Fibroblast of mammary gland (primary cell): ENCODE measurements at regions not wholly inside any gene's neighbourhood (a gene's known extent, or its start where the extent isn't known, plus 50 kb on each side); places are given as distances from the start of the nearest gene placed in this dataset.
"Not testable (repeated sequence)": the region's sequence is repeated elsewhere in the genome, so short reads cannot be mapped to it uniquely, and the experiment has no call there.

ENCODE experiments used
- DNase-seq: peaks from one replicate; pipeline ENCODE4 v3.0.0-alpha.2; 2010; ENCODE audit warnings: low read depth
- H3K4me3 ChIP-seq: 2 replicates; pipeline ENCODE4 v1.5.1; 2011; ENCODE audit warnings: low read depth, mild to moderate bottlenecking, low read length, moderate library complexity; ENCODE audit not compliant: control insufficient read depth
- TF ChIP-seq, protein P1 (sequence below): conservative IDR thresholded peaks from 2 replicates; pipeline ENCODE4 v1.5.1; 2011; ENCODE audit warnings: low read depth, low read length, inconsistent platforms; ENCODE audit not compliant: control insufficient read depth, insufficient read depth

DNA sequence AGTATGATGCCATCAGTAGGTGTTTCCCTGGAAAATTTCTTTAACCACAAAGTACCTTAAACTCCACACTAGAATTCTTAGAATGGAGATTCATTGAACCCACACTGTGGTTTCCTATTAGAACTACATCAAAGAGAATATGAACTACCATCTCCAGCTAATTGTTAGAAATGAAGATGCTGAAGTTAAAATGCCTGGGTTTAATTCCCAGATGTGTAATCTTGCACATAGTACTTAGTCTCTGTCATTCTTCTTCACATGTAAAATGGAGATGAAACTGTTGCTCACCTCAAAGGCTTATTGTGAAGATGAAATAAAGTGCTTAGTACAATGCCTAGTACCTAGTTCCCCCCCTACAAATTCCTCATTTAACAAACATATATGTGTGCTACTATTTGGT, 303.3 kb upstream of the CCNG1 start:
- TF ChIP-seq, protein P1, sequence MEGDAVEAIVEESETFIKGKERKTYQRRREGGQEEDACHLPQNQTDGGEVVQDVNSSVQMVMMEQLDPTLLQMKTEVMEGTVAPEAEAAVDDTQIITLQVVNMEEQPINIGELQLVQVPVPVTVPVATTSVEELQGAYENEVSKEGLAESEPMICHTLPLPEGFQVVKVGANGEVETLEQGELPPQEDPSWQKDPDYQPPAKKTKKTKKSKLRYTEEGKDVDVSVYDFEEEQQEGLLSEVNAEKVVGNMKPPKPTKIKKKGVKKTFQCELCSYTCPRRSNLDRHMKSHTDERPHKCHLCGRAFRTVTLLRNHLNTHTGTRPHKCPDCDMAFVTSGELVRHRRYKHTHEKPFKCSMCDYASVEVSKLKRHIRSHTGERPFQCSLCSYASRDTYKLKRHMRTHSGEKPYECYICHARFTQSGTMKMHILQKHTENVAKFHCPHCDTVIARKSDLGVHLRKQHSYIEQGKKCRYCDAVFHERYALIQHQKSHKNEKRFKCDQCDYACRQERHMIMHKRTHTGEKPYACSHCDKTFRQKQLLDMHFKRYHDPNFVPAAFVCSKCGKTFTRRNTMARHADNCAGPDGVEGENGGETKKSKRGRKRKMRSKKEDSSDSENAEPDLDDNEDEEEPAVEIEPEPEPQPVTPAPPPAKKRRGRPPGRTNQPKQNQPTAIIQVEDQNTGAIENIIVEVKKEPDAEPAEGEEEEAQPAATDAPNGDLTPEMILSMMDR = no peak
- no peak overlapping the region for H3K4me3 ChIP-seq
- no peak for DNase-seq

DNA sequence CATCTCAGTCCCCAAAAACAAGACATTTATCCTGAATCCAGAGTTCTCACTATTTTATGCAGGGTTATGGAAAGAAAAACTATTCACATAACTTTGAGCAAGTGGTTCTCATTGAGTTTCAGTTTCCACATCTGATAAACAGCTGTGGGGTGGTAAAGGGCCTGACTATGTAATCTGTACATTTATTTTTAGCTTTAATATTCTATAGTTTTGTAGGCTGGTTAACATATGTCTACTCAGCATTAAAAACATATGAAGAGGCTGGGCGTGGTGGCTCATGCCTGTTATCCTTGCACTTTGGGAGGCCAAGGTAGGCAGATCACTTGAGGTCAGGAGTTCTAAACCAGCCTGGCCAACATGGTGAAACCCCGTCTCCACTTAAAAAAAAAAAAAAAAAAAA, 301.5 kb upstream of the CCNG1 start:
- H3K4me3 ChIP-seq = no peak overlapping the region
- TF ChIP-seq, protein P1 = no peak
- no peak for DNase-seq

DNA sequence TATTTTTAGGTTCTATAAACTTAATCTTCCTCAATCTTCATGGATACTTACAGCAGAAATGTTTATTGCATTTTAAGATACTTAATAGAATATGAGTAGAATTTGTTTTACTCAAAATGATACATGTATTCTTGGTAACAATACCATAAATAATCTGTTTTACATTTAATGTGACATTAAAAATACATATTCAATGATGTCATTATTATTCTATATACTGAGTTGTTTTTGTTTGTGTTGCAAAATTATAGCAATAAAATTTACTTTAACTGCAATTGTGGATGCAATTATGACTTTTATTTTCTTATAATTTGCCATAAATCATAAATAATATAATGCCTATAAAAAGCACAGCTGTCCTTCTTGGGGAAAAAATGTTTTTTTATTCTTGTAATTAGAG, 275.9 kb upstream of the CCNG1 start:
- DNase-seq = no peak
- no peak overlapping the region for H3K4me3 ChIP-seq
- TF ChIP-seq, protein P1 = no peak

DNA sequence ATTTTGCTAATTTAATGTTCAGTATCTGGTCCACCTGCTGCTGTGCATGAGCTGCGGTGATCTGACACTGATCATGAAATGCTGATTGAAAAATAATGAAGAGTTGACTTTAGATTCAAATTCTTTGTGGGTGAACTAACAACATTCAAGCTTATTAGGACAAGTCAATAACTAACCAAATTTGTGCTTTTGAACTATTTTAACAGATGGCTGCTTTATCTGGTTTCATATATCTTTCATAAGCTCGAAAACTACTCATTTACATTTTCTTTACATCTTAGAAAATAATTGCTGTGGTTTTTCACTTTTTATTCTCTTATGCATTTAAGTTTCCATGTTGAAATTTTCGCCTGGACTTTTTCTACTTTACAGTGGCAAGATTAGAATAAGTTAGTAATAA, 274.8 kb upstream of the CCNG1 start:
- DNase-seq = no peak
- no peak overlapping the region for H3K4me3 ChIP-seq
- TF ChIP-seq, protein P1 = no peak

DNA sequence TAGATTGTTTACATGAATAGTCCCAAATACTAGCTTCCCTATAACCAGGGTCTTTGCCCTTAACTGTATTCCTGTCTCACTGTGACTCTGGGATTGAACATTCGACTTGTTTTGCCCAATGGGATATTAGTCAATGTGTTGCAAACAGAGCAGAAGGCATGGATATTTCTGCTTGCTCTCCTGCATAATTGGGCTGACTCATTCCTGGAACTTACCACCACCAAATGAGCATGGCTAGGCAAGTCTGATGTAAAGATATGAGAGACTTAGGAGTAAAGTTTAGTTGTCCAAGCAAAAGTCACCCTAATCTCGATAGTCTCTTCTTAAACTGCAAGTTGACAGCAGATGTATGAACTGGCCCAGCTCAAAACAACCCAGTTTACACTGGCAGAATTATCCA, 273.5 kb upstream of the CCNG1 start:
- TF ChIP-seq, protein P1 = no peak
- DNase-seq = no peak
- H3K4me3 ChIP-seq = no peak overlapping the region

DNA sequence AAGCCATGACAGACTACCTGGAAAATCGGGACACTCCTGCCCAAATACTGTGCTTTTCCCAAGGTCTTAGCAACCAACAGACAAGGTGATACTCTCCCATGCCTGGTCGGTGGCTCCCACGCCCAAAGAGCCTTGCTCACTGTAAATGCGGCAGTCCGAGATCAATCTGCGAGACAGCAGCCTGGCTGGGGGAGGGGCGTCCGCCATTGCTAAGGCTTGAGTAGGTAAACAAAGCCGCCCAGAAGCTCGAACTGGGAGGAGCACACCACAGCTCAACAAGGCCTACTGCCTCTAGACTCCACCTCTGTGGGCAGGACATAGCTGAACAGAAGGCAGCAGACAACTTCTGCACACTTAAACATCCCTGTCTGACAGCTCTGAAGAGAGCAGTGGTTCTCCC, 272.1 kb upstream of the CCNG1 start:
- no peak overlapping the region for H3K4me3 ChIP-seq
- TF ChIP-seq, protein P1 = no peak
- no peak for DNase-seq

DNA sequence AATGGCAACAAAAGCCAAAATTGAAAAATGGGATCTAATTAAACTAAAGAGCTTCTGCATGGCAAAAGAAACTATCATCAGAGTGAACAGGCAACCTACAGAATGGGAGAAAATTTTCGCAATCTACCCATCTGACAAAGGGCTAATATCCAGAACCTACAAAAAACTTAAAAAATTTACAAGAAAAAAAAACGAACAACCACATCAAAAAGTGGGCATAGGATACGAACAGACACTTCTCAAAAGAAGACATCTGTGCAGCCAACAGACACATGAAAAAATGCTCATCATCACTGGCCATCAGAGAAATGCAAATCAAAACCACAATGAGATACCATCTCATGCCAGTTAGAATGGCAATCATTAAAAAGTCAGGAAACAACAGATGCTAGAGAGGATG, 267.2 kb upstream of the CCNG1 start:
- not testable (repeated sequence) for H3K4me3 ChIP-seq, DNase-seq
